ENCODE measurements at regions not wholly inside any gene's neighbourhood (a gene's known extent, or its start where the extent isn't known, plus 50 kb on each side); places are given as distances from the start of the nearest gene placed in this dataset.

GRCh38 chr11:131253656-131254151, 116.7 kb upstream of the NTM start:
- Histone ChIP-seq H3K27ac (no peak overlapping the region), H3K9me3 (no peaks in the 10 kb centered on the region), H3K4me3 (no peak overlapping the region), H3K4me1 (no peaks in the 10 kb centered on the region), H3K27me3 (peaks cover 0 to 17% (median 0%) of the 10 kb centered on the region in 3 donors), H3K36me3 (no peaks in the 10 kb centered on the region)
- 6 to 14% (median 8%) methylated on average over 9 of the region's 9 CpGs for WGBS, 5 donors
- intact Hi-C loops (cut with DNase I; ENCODE audit: low total_unique reads), result no loop called here
- peak in 1 of 2 donors; percentile 68 for DNase-seq
- TF ChIP-seq EP300 (IDR thresholded peaks at IDR 0.05) (no peak), CTCF (IDR thresholded peaks at IDR 0.05) (no peak), POLR2AphosphoS5 (IDR thresholded peaks at IDR 0.05) (no peak), POLR2A (IDR thresholded peaks at IDR 0.05) (no peak)

- Histone ChIP-seq H3K36me3 (no peaks in the 10 kb centered on the region), H3K27me3 (peaks cover 0 to 15% (median 0%) of the 10 kb centered on the region in 3 donors)
- 32 to 49% (median 39%) methylated on average over 7 of the region's 7 CpGs for WGBS, 5 donors
Observed at GRCh38 chr11:131254254-131254653, 116.2 kb upstream of the NTM start.

GRCh38 chr11:131274233-131274632, 96.2 kb upstream of the NTM start:
- Histone ChIP-seq H3K27me3 (peaks cover 0 to 8% (median 0%) of the 10 kb centered on the region in 3 donors), H3K4me3 (no peak overlapping the region), H3K9me3 (peaks cover 0 to 24% (median 7%) of the 10 kb centered on the region in 4 donors), H3K4me1 (no peaks in the 10 kb centered on the region), H3K36me3 (no peaks in the 10 kb centered on the region), H3K27ac (no peak overlapping the region)
- no peak for DNase-seq
- no peak for TF ChIP-seq EP300 (IDR thresholded peaks at IDR 0.05)
- TF ChIP-seq CTCF (IDR thresholded peaks at IDR 0.05), result no peak
- no peak for TF ChIP-seq POLR2A (IDR thresholded peaks at IDR 0.05)
- TF ChIP-seq POLR2AphosphoS5 (IDR thresholded peaks at IDR 0.05), result no peak
- WGBS, 5 donors, result 40 to 57% (median 56%) methylated on average over 5 of the region's 5 CpGs
- intact Hi-C loops (cut with DNase I; ENCODE audit: low total_unique reads), result no loop called here

More at GRCh38 chr11:131254254-131254653, 116.2 kb upstream of the NTM start:
- no peaks in the 10 kb centered on the region for H3K4me1 ChIP-seq
- no peak for DNase-seq
- no peak overlapping the region for H3K27ac ChIP-seq
- no peak for TF ChIP-seq POLR2A (IDR thresholded peaks at IDR 0.05)
- no peak for TF ChIP-seq EP300 (IDR thresholded peaks at IDR 0.05)
- no peak for TF ChIP-seq POLR2AphosphoS5 (IDR thresholded peaks at IDR 0.05)
- no peak for TF ChIP-seq CTCF (IDR thresholded peaks at IDR 0.05)
- intact Hi-C loops (cut with DNase I; ENCODE audit: low total_unique reads), result no loop called here
- no peak overlapping the region for H3K4me3 ChIP-seq
- H3K9me3 ChIP-seq, result no peaks in the 10 kb centered on the region

- intact Hi-C loops (cut with DNase I; ENCODE audit: low total_unique reads), result no loop called here
- no peaks in the 10 kb centered on the region for H3K4me1 ChIP-seq
- TF ChIP-seq POLR2AphosphoS5 (IDR thresholded peaks at IDR 0.05) (no peak), EP300 (IDR thresholded peaks at IDR 0.05) (no peak), POLR2A (IDR thresholded peaks at IDR 0.05) (no peak), CTCF (IDR thresholded peaks at IDR 0.05) (no peak)
- peaks cover 0 to 8% (median 0%) of the 10 kb centered on the region in 3 donors for H3K27me3 ChIP-seq
- H3K9me3 ChIP-seq, result peaks cover 0 to 32% (median 7%) of the 10 kb centered on the region in 4 donors
- H3K4me3 ChIP-seq, result no peak overlapping the region
- no peak for DNase-seq
- H3K36me3 ChIP-seq, result no peaks in the 10 kb centered on the region
- WGBS, 5 donors, result 74 to 80% (median 77%) methylated on average over 9 of the region's 9 CpGs
- no peak overlapping the region for H3K27ac ChIP-seq
Observed at GRCh38 chr11:131275580-131275979, 94.8 kb upstream of the NTM start.

Data from stomach (tissue), 8 donors.